HFFc6 (cell line): ENCODE measurements at regions not wholly inside any gene's neighbourhood (a gene's known extent, or its start where the extent isn't known, plus 50 kb on each side); places are given as distances from the start of the nearest gene placed in this dataset.

ENCODE experiments used
- DNase-seq: peaks from one replicate; pipeline ENCODE4 v3.0.0-alpha.2; 2018
- H3K27ac Mint-ChIP-seq: 2 replicates; pipeline ENCODE4 v1.8.0; 2020; ENCODE audit warnings: mild to moderate bottlenecking, mixed read lengths
- H3K27me3 Mint-ChIP-seq: 2 replicates; pipeline ENCODE4 v1.8.0; 2021; ENCODE audit warnings: mild to moderate bottlenecking, moderate library complexity, mixed read lengths; ENCODE audit not compliant: insufficient read depth
- H3K36me3 Mint-ChIP-seq: 2 replicates; pipeline ENCODE4 v1.8.0; 2021; ENCODE audit warnings: low read depth, mixed read lengths
- H3K4me1 Mint-ChIP-seq: 2 replicates; pipeline ENCODE4 v1.8.0; 2020; ENCODE audit warnings: low read depth, mixed read lengths
- H3K4me3 Mint-ChIP-seq: 2 replicates; pipeline ENCODE4 v1.8.0; 2020; ENCODE audit warnings: mild to moderate bottlenecking, moderate library complexity, mixed read lengths
- H3K9me3 Mint-ChIP-seq: 2 replicates; pipeline ENCODE4 v1.8.0; 2020; ENCODE audit warnings: mild to moderate bottlenecking, mixed read lengths
- TF ChIP-seq, protein P1 (sequence below): fragments of 200-600 bp; sonication (generic); IDR thresholded peaks from 2 replicates; pipeline ENCODE4 v1.5.0; 2021; ENCODE audit warnings: antibody characterized with exemption, mild to moderate bottlenecking

DNA sequence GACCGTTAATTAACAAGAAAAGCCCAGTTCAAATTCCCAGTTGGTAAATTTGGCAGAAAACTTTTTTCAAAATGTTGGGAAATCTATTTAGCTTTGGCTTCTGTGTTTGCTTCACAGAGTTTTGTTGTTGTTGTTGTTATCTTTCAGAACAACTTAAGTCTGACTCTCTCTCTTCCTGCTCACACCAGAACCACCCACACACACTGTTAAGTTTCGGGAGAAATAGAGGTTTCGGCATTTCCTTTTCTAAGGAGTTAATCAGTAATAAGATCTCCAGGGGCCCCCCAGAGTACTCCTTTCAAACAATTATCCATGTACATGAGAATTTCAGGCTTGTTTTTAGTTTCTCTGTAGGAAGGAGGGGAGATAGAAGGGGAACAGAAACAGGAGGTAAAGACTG, 106.2 kb upstream of the PTCHD1 start:
- H3K9me3 Mint-ChIP-seq, result no peaks in the 10 kb centered on the region
- no peaks in the 10 kb centered on the region for H3K36me3 Mint-ChIP-seq
- H3K4me1 Mint-ChIP-seq, result no peaks in the 10 kb centered on the region
- H3K4me3 Mint-ChIP-seq, result no peak overlapping the region
- TF ChIP-seq, protein P1, sequence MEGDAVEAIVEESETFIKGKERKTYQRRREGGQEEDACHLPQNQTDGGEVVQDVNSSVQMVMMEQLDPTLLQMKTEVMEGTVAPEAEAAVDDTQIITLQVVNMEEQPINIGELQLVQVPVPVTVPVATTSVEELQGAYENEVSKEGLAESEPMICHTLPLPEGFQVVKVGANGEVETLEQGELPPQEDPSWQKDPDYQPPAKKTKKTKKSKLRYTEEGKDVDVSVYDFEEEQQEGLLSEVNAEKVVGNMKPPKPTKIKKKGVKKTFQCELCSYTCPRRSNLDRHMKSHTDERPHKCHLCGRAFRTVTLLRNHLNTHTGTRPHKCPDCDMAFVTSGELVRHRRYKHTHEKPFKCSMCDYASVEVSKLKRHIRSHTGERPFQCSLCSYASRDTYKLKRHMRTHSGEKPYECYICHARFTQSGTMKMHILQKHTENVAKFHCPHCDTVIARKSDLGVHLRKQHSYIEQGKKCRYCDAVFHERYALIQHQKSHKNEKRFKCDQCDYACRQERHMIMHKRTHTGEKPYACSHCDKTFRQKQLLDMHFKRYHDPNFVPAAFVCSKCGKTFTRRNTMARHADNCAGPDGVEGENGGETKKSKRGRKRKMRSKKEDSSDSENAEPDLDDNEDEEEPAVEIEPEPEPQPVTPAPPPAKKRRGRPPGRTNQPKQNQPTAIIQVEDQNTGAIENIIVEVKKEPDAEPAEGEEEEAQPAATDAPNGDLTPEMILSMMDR, result no peak
- no peak for DNase-seq
- peaks cover 3% of the 10 kb centered on the region for H3K27me3 Mint-ChIP-seq
- no peak overlapping the region for H3K27ac Mint-ChIP-seq

DNA sequence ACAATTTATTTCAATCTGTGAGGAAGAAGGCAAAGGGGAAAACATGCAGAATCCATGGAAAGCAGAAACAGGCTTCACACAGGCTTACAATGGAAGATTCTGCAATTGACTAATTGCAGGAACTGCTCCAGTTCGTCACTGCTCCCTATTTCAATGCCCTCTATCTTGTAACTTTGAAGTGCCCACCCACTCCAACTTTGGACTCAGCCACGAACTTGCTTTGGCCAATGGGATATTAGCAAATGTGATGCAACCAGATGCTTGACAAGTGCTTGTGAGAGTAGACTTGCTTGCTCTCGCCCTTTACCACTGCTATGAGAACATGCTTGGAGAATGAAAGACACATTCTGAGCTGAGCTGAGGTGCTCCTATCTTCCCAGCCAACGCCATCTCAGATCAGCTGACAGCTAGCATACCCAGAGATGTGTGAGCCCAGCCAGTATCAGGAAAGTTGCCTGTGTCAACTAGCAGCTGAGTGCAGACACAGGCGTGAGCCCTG, 105.7 kb upstream of the PTCHD1 start:
- H3K9me3 Mint-ChIP-seq, result no peaks in the 10 kb centered on the region
- TF ChIP-seq, protein P1, result no peak
- H3K27me3 Mint-ChIP-seq, result peaks cover 3% of the 10 kb centered on the region
- DNase-seq, result no peak
- no peaks in the 10 kb centered on the region for H3K36me3 Mint-ChIP-seq
- no peaks in the 10 kb centered on the region for H3K4me1 Mint-ChIP-seq
- no peak overlapping the region for H3K27ac Mint-ChIP-seq
- no peak overlapping the region for H3K4me3 Mint-ChIP-seq

DNA sequence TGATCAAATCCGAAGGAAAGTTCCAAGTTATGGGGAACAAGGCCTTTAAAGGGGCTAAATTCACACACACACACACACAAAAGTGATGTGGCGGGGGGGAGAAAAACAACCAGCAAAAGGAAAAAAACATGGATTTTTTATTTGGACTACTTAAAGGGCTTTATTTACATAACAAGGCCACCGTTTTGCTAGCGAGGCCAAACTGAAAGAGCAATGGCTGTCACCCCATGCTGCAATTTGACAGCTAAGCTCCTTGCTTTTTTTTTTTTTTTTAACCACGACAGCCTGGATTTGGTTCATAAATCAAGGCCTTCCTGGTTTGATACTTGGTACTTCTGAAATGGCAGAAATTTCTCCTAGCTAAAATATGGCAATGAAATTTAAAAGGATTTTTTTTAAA, 99.6 kb upstream of the PTCHD1 start:
- Mint-ChIP-seq H3K27ac (no peak overlapping the region), H3K36me3 (no peaks in the 10 kb centered on the region), H3K4me3 (no peak overlapping the region), H3K4me1 (no peaks in the 10 kb centered on the region), H3K27me3 (no peaks in the 10 kb centered on the region), H3K9me3 (peaks cover 6% of the 10 kb centered on the region; the same call in 1 of the 2 replicates)
- TF ChIP-seq, protein P1, result no peak
- DNase-seq, result no peak

DNA sequence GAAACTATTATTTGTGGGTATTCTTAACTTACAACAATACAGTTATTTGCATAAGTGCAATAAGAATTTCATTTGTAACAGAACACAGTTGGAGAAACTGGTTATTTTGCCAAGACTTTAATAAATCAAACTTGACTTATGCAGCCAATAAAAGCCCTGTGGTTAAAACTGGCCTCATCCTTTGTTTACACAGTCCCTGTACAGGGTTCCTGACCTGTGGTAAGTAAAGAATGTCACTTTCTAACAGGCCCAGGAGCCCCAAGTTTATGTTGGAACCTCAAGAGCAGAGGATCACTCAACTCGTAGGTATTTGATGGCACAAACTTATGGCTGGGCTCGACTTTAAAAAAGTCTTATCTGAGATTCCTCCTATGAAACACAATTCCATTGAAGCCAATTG, 88.6 kb upstream of the PTCHD1 start:
- H3K4me3 Mint-ChIP-seq, result no peak overlapping the region
- H3K36me3 Mint-ChIP-seq, result no peaks in the 10 kb centered on the region
- TF ChIP-seq, protein P1, result no peak
- H3K27me3 Mint-ChIP-seq, result no peaks in the 10 kb centered on the region
- DNase-seq, result peak; percentile 15
- H3K9me3 Mint-ChIP-seq, result no peaks in the 10 kb centered on the region
- no peaks in the 10 kb centered on the region for H3K4me1 Mint-ChIP-seq
- H3K27ac Mint-ChIP-seq, result no peak overlapping the region

DNA sequence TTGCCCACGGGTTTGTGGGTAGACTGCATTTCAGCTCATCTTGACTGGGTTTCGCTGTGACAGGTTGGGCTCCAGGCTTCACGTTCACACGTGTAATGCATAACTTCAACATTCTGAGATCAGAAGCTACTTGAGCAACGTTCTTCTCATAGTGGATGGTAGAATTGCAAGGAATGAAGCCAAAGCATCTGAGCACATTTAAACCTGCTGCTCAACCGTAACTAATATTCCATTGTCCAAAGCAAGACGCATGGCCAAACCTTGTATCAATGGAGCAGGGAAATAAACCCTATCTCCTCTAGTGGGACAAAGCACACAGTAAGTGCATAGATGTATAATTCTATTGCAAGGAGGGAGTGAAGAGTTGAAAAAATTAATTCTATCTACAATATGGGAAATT, 86.5 kb upstream of the PTCHD1 start:
- no peak for DNase-seq
- Mint-ChIP-seq H3K36me3 (no peaks in the 10 kb centered on the region), H3K4me3 (no peak overlapping the region), H3K9me3 (no peaks in the 10 kb centered on the region; the same call in 1 of the 2 replicates), H3K4me1 (no peaks in the 10 kb centered on the region), H3K27ac (no peak overlapping the region), H3K27me3 (no peaks in the 10 kb centered on the region)
- TF ChIP-seq, protein P1, result no peak

DNA sequence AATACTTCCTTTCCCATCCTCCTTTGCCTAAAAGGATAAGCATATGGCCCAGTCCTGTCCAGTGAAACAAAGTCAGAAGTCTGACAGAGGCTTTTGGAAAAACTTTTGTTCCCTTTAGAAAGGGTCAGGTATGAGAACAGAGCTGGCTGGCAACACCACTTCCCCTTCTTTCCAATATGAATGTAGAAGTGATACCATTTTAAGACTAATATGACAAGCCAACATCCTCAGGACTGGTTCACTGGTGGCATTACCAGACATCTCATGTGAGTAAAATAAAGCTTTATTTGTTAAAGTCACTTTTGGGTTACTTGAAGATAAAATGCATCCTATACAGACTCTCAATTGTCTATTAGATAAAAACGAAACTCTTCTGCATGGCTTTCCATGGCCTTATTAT, 83.6 kb upstream of the PTCHD1 start:
- no peak overlapping the region for H3K27ac Mint-ChIP-seq
- no peaks in the 10 kb centered on the region for H3K4me1 Mint-ChIP-seq
- TF ChIP-seq, protein P1, result no peak
- H3K4me3 Mint-ChIP-seq, result no peak overlapping the region
- H3K9me3 Mint-ChIP-seq, result no peaks in the 10 kb centered on the region; the same call in 1 of the 2 replicates
- no peaks in the 10 kb centered on the region for H3K36me3 Mint-ChIP-seq
- no peak for DNase-seq
- H3K27me3 Mint-ChIP-seq, result no peaks in the 10 kb centered on the region
